ENCODE measurements at regions not wholly inside any gene's neighbourhood (a gene's known extent, or its start where the extent isn't known, plus 50 kb on each side); places are given as distances from the start of the nearest gene placed in this dataset.

- WGBS, 2 donors = 66 to 74% methylated on average over 6 of the region's 6 CpGs
- H3K27me3 ChIP-seq = no peaks in the 10 kb centered on the region
- intact Hi-C loops (cut with DNase I) = no loop called here
- H3K36me3 ChIP-seq = no peaks in the 10 kb centered on the region
- no peak for TF ChIP-seq POLR2A (IDR thresholded peaks at IDR 0.05)
- TF ChIP-seq, protein P1, sequence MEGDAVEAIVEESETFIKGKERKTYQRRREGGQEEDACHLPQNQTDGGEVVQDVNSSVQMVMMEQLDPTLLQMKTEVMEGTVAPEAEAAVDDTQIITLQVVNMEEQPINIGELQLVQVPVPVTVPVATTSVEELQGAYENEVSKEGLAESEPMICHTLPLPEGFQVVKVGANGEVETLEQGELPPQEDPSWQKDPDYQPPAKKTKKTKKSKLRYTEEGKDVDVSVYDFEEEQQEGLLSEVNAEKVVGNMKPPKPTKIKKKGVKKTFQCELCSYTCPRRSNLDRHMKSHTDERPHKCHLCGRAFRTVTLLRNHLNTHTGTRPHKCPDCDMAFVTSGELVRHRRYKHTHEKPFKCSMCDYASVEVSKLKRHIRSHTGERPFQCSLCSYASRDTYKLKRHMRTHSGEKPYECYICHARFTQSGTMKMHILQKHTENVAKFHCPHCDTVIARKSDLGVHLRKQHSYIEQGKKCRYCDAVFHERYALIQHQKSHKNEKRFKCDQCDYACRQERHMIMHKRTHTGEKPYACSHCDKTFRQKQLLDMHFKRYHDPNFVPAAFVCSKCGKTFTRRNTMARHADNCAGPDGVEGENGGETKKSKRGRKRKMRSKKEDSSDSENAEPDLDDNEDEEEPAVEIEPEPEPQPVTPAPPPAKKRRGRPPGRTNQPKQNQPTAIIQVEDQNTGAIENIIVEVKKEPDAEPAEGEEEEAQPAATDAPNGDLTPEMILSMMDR (IDR thresholded peaks at IDR 0.05) = no peak
- DNase-seq = no peak
- no peaks in the 10 kb centered on the region for H3K9me3 ChIP-seq
- H3K4me3 ChIP-seq (replicated peaks in 1 of 3) = no peak overlapping the region
- no peaks in the 10 kb centered on the region for H3K4me1 ChIP-seq
- H3K27ac ChIP-seq = no peak overlapping the region
Measured at GRCh38 chr12:76186131-76186906, 101.8 kb upstream of the NAP1L1 start.

DNA sequence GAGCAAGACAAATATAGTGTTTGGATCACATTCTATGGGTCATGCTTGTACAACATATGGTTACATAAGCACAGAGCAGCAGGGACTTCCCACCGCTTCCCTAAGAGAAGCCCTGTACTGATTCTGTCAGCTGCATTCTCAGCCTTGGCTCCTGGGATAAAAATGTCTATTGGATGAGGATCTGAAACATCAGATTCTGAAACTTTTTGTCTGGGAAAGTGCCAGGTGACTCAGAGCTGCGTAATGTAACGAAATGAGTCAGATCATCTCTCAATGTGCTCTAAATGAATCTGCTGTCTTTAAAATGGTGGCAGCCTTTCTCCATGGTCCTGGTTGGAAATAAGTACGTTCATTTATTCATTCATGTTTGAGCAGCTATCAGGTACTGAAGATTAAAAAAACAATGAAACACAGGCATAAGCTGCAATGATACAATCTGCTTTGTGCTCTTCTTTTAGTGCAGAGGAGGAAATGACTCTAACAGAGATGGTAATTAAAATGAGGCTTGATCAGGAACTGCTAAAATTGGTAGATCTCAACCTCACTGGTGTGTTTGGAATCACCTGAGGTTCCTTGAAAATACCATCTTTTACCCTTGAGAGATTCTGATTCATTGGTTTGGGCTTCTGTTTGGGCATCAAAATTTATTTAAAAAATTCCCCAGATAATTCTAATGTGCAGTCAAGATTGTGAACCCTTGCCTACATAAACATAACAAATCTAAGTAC, 99.1 kb upstream of the NAP1L1 start:
- TF ChIP-seq, protein P1 (IDR thresholded peaks at IDR 0.05) = no peak
- no peak for TF ChIP-seq POLR2A (IDR thresholded peaks at IDR 0.05)
- Histone ChIP-seq H3K36me3 (no peaks in the 10 kb centered on the region), H3K9me3 (no peaks in the 10 kb centered on the region), H3K27ac (no peak overlapping the region), H3K4me1 (no peaks in the 10 kb centered on the region), H3K4me3 (replicated peaks in 1 of 3) (no peak overlapping the region), H3K27me3 (no peaks in the 10 kb centered on the region)
- DNase-seq = no peak
- intact Hi-C loops (cut with DNase I) = no loop called here
- 58 to 75% methylated on average over 4 of the region's 4 CpGs for WGBS, 2 donors

DNA sequence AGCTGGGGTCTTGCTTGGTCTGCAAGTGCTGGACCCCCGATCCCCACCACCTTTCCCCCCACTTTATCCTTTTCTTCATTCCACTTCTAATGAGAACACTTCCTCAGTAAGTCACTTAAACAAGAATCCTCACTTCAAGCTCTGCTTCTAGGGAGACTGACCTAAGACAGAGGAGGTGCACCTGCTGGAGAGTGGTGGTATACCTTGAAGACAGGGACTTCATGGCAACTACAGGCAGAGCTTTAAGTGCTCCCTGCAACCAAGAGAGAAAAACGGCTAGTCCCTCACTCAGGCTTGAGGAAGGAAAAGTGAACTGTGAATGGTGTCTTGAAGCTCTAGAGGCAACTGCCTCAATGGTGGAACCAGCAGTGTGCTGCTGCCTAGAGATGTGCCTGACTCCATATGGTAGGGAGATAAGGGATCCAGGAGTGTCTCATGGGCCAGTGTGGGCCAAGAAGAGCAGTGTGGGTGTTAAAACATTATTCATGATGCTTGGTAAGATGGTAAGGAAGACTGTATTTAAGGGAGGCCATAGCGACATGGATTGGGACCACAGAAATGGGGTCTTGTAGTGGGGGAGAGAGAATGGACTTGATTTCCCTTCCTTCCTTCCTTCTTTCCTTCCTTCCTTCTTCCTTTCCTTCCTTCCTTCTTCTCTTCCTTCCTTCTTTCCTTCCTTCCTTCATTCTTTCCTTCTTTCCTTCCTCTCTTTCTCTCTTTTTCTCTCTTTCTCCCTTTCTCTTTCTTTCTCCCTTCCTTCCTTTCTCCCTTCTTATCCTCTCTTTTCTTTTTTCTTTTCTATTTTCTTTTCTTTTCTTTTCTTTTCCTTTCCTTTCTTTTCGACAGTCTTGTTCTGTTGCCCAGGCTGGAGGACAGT, 96.2 kb upstream of the NAP1L1 start:
- intact Hi-C loops (cut with DNase I) = no loop called here
- no peak overlapping the region for H3K27ac ChIP-seq
- 78 to 85% methylated on average over 4 of the region's 4 CpGs for WGBS, 2 donors
- no peaks in the 10 kb centered on the region for H3K4me1 ChIP-seq
- no peak for DNase-seq
- H3K9me3 ChIP-seq = no peaks in the 10 kb centered on the region
- H3K4me3 ChIP-seq (replicated peaks in 1 of 3) = no peak overlapping the region
- no peak for TF ChIP-seq POLR2A (IDR thresholded peaks at IDR 0.05)
- TF ChIP-seq, protein P1 (IDR thresholded peaks at IDR 0.05) = no peak
- H3K27me3 ChIP-seq = no peaks in the 10 kb centered on the region
- no peaks in the 10 kb centered on the region for H3K36me3 ChIP-seq

GRCh38 chr12:76178452-76178851, 94.0 kb upstream of the NAP1L1 start:
- intact Hi-C loops (cut with DNase I) = no loop called here
- no peak for TF ChIP-seq POLR2A (IDR thresholded peaks at IDR 0.05)
- TF ChIP-seq, protein P1 (IDR thresholded peaks at IDR 0.05) = no peak
- DNase-seq = no peak
- H3K4me1 ChIP-seq = no peaks in the 10 kb centered on the region
- no peaks in the 10 kb centered on the region for H3K27me3 ChIP-seq
- no peaks in the 10 kb centered on the region for H3K9me3 ChIP-seq
- no peak overlapping the region for H3K4me3 ChIP-seq (replicated peaks in 1 of 3)
- no peaks in the 10 kb centered on the region for H3K36me3 ChIP-seq
- WGBS, 2 donors = 90 to 98% methylated on average over 3 of the region's 3 CpGs
- H3K27ac ChIP-seq = no peak overlapping the region

All from thyroid gland (tissue), 4 donors.